ENCODE measurements at regions not wholly inside any gene's neighbourhood (a gene's known extent, or its start where the extent isn't known, plus 50 kb on each side); places are given as distances from the start of the nearest gene placed in this dataset.

DNA sequence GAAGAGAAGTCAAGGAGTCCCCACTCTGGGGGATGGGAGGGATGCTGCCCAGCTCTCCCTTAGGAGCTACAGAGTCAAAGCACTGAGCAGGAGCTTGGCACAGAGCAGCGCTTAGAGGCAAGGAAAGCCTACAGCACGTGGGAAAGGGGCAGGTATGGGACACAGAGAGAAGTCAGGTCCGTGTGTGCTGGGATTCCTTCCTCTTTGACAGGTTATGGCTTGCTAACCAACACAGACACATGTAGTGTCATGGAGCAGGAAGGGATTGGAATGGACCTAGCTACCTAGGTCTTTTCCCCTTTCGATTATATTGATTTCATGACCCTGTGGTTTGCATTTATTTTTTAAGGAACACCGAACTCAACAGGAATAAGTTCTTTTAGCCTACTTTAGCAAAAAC is 208.5 kb upstream of the TUT7 start (continued):
- TF ChIP-seq, protein P1, sequence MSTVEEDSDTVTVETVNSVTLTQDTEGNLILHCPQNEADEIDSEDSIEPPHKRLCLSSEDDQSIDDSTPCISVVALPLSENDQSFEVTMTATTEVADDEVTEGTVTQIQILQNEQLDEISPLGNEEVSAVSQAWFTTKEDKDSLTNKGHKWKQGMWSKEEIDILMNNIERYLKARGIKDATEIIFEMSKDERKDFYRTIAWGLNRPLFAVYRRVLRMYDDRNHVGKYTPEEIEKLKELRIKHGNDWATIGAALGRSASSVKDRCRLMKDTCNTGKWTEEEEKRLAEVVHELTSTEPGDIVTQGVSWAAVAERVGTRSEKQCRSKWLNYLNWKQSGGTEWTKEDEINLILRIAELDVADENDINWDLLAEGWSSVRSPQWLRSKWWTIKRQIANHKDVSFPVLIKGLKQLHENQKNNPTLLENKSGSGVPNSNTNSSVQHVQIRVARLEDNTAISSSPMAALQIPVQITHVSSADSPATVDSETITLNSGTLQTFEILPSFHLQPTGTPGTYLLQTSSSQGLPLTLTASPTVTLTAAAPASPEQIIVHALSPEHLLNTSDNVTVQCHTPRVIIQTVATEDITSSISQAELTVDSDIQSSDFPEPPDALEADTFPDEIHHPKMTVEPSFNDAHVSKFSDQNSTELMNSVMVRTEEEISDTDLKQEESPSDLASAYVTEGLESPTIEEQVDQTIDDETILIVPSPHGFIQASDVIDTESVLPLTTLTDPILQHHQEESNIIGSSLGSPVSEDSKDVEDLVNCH (CRISPR knock-in tag; IDR thresholded peaks at IDR 0.05) = no peak
- TF ChIP-seq PCBP2 (optimal IDR thresholded peaks at IDR 0.05; ENCODE audit: low read depth, low read length, poor library complexity, severe bottlenecking) = no peak
- TF ChIP-seq ADNP (CRISPR knock-in tag; IDR thresholded peaks at IDR 0.05) = no peak
- TF ChIP-seq, protein P2, sequence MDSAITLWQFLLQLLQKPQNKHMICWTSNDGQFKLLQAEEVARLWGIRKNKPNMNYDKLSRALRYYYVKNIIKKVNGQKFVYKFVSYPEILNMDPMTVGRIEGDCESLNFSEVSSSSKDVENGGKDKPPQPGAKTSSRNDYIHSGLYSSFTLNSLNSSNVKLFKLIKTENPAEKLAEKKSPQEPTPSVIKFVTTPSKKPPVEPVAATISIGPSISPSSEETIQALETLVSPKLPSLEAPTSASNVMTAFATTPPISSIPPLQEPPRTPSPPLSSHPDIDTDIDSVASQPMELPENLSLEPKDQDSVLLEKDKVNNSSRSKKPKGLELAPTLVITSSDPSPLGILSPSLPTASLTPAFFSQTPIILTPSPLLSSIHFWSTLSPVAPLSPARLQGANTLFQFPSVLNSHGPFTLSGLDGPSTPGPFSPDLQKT (CRISPR knock-in tag; IDR thresholded peaks at IDR 0.05; ENCODE audit: borderline replicate concordance) = no peak
- TF ChIP-seq REXO4 (CRISPR knock-in tag; IDR thresholded peaks at IDR 0.05; ENCODE audit: borderline replicate concordance) = no peak
- TF ChIP-seq, protein P3, sequence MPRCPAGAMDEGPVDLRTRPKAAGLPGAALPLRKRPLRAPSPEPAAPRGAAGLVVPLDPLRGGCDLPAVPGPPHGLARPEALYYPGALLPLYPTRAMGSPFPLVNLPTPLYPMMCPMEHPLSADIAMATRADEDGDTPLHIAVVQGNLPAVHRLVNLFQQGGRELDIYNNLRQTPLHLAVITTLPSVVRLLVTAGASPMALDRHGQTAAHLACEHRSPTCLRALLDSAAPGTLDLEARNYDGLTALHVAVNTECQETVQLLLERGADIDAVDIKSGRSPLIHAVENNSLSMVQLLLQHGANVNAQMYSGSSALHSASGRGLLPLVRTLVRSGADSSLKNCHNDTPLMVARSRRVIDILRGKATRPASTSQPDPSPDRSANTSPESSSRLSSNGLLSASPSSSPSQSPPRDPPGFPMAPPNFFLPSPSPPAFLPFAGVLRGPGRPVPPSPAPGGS (CRISPR knock-in tag; IDR thresholded peaks at IDR 0.05) = no peak

DNA sequence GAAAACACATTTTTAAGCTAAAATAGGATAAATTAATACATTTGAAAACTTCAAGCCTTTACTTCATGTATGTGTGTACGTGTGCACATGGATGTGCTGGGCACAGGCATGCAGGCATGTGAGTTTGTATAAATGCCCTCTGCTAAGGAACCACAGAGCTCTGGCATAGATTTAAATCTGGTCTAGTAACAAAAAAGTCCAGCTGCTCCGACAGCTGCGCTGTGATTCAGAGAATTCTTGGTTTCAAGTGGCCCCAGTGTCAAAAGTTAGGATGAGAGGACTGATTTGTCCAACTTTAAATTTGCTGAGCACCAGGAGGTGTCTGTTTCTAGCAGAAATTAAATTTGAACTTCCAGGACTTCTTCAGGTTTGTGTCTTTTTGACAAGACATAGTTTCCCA is 203.7 kb upstream of the TUT7 start:
- Histone ChIP-seq H2AFZ (ENCODE audit: low read length) (no peak overlapping the region), H3K27me3 (ENCODE audit: control insufficient read depth in 1 of 2, insufficient read depth in 2 of 2, low read length in 2 of 2) (peaks cover 0 to 14% of the 10 kb centered on the region in 2 experiments; a peak in 2 of 5 replicates), H3K4me2 (ENCODE audit: low read depth, low read length) (no peak overlapping the region), H3K9me3 (ENCODE audit: low read length) (no peaks in the 10 kb centered on the region), H3K9ac (ENCODE audit: insufficient read depth, low read depth, low read length) (no peak overlapping the region), H4K20me1 (ENCODE audit: insufficient read depth, low read length) (no peaks in the 10 kb centered on the region), H3K4me1 (ENCODE audit: insufficient read depth, low read length) (no peaks in the 10 kb centered on the region), H3K27ac (ENCODE audit: extremely low read length, insufficient read depth, low read length) (no peak overlapping the region), H3K79me2 (ENCODE audit: insufficient read depth, low read length) (no peaks in the 10 kb centered on the region), H3K36me3 (replicated peaks in 1 of 2; ENCODE audit: control insufficient read depth in 1 of 2, insufficient read depth in 2 of 2, low read length in 2 of 2) (no peaks in the 10 kb centered on the region), H3K4me3 (replicated peaks in 1 of 3; ENCODE audit: insufficient read depth in 1 of 3, low read depth in 2 of 3, low read length in 3 of 3) (no peak overlapping the region)
- in situ Hi-C loops (cut with HindIII; ENCODE audit: extremely low pct_ligation_motif_present, low pct_unique_long_range_greater_than_20kb) (no loop called here), intact Hi-C loops (cut with micrococcal nuclease; ENCODE audit: unreplicated experiment) (no loop called here)
- WGBS (ENCODE audit: low lambda C conversion rate) = 3% methylated on average over 3 of the region's 3 CpGs
- FAIRE-seq = no peak
- ChIA-PET CTCF (ENCODE audit: low intra/inter-chr PET ratio, low total read pairs) (no interaction called here), POLR2A (no interaction called here)
- no TSS peak for BruUV-seq (replicated peaks)
- DNase-seq (ENCODE audit: low spot score) = no peak
- TF ChIP-seq ZBTB7B (CRISPR knock-in tag; IDR thresholded peaks at IDR 0.05) = no peak
- TF ChIP-seq TBP (CRISPR knock-in tag; IDR thresholded peaks at IDR 0.05) = no peak
- TF ChIP-seq NAIF1 (CRISPR knock-in tag; IDR thresholded peaks at IDR 0.05; ENCODE audit: borderline replicate concordance) = no peak
- TF ChIP-seq NR2F6 (IDR thresholded peaks at IDR 0.05) = no peak
- TF ChIP-seq NR2F6 (CRISPR knock-in tag; IDR thresholded peaks at IDR 0.05) = no peak
- TF ChIP-seq, protein P1 (CRISPR knock-in tag; IDR thresholded peaks at IDR 0.05) = no peak
- no peak for TF ChIP-seq YEATS2 (CRISPR knock-in tag; IDR thresholded peaks at IDR 0.05; ENCODE audit: borderline replicate concordance)
- no peak for ATAC-seq

Data from HepG2 (cell line).